Caco-2 (cell line): ENCODE measurements at regions not wholly inside any gene's neighbourhood (a gene's known extent, or its start where the extent isn't known, plus 50 kb on each side); places are given as distances from the start of the nearest gene placed in this dataset.
A peak's percentile ranks its signal among the peaks of the same experiment; 100 is the strongest.

Experiments used
- BruUV-seq: library from RNA; stranded (reverse); fragments of 400-500 nt; replicated peaks from 2 replicates; lab custom pipeline; 2021; lab: Mats Ljungman, UMichigan
- CTCF ChIA-PET: fragments of 300-600 bp; sonication (Branson Sonifier 250); formaldehyde crosslinking; loops from one replicate; lab custom pipeline; 2022; ENCODE audit warnings: antibody characterized with exemption; lab: Charles Lee
- POLR2A ChIA-PET: fragments of 300-600 bp; sonication (Branson Sonifier 250); formaldehyde crosslinking; loops from one replicate; lab custom pipeline; 2022; ENCODE audit warnings: antibody characterized with exemption; lab: Charles Lee
- DNase-seq, 2 experiments: peaks; one replicate each; pipeline versions ENCODE4 v3.0.0 to v3.0.0-alpha.2; 2020 to 2022
- H3K27me3 ChIP-seq: replicated peaks from 2 replicates; pipeline ENCODE4 v1.6.0; 2011; ENCODE audit warnings: low read length; ENCODE audit not compliant: control insufficient read depth, insufficient read depth
- H3K36me3 ChIP-seq: 2 replicates; pipeline ENCODE4 v1.5.1; 2011; ENCODE audit warnings: low read length; ENCODE audit not compliant: control insufficient read depth, insufficient read depth
- H3K4me1 ChIP-seq: fragments of 250-450 bp; sonication (Bioruptor Pico); 2 replicates; pipeline ENCODE4 v1.5.1; 2020; ENCODE audit warnings: mild to moderate bottlenecking
- H3K4me3 ChIP-seq: 2 replicates; pipeline ENCODE4 v1.5.1; 2011; ENCODE audit warnings: low read depth, mild to moderate bottlenecking, control low read depth, low read length
- H3K9me3 ChIP-seq: fragments of 250-450 bp; sonication (Bioruptor Pico); 2 replicates; pipeline ENCODE4 v1.5.1; 2020; ENCODE audit warnings: mild to moderate bottlenecking, moderate library complexity
- H3K27ac Mint-ChIP-seq: one replicate; pipeline ENCODE4 v1.8.0; 2022; ENCODE audit warnings: mixed read lengths; ENCODE audit not compliant: unreplicated experiment
- H3K27me3 Mint-ChIP-seq: one replicate; pipeline ENCODE4 v1.8.0; 2022; ENCODE audit warnings: mixed read lengths; ENCODE audit not compliant: insufficient read depth, unreplicated experiment
- H3K36me3 Mint-ChIP-seq: one replicate; pipeline ENCODE4 v1.8.0; 2022; ENCODE audit warnings: mild to moderate bottlenecking, mixed read lengths; ENCODE audit not compliant: insufficient read depth, unreplicated experiment
- H3K4me1 Mint-ChIP-seq: one replicate; pipeline ENCODE4 v1.8.0; 2022; ENCODE audit warnings: low read depth, mixed read lengths; ENCODE audit not compliant: unreplicated experiment
- H3K4me3 Mint-ChIP-seq: one replicate; pipeline ENCODE4 v1.8.0; 2022; ENCODE audit warnings: mild to moderate bottlenecking, moderate library complexity, mixed read lengths; ENCODE audit not compliant: unreplicated experiment
- H3K9me3 Mint-ChIP-seq: one replicate; pipeline ENCODE4 v1.8.0; 2022; ENCODE audit warnings: mixed read lengths; ENCODE audit not compliant: unreplicated experiment
- CTCF ChIP-seq, 2 experiments: fragments of 200-600 bp in 1 of 2; IDR thresholded peaks; 1 replicate in 1 of 2; 2 replicates in 1 of 2; pipeline versions ENCODE4 v1.5.1 to v1.8.0; 2011 to 2022; ENCODE audit warnings: antibody characterized with exemption in 1 of 2, control low read depth in 1 of 2, inconsistent platforms in 1 of 2, low read depth in 1 of 2, low read length in 1 of 2, mild to moderate bottlenecking in 1 of 2, moderate library complexity in 1 of 2; ENCODE audit not compliant: insufficient read depth in 1 of 2, severe bottlenecking in 1 of 2, unreplicated experiment in 1 of 2
- intact Hi-C: fragments of 100-400 bp; cut with micrococcal nuclease; formaldehyde crosslinking; loops from one replicate; pipeline ENCODE4 v1.10.0; 2022; ENCODE audit not compliant: unreplicated experiment

GRCh38 chr13:47291107-47291656 is 394.3 kb upstream of the HTR2A start:
- no peak overlapping the region for H3K4me3 ChIP-seq
- no peaks in the 10 kb centered on the region for H3K4me1 ChIP-seq
- H3K9me3 Mint-ChIP-seq, result no peaks in the 10 kb centered on the region
- BruUV-seq, result no TSS peak
- no peaks in the 10 kb centered on the region for H3K36me3 Mint-ChIP-seq
- no peaks in the 10 kb centered on the region for H3K36me3 ChIP-seq
- CTCF ChIA-PET, result no interaction called here
- no peaks in the 10 kb centered on the region for H3K4me1 Mint-ChIP-seq
- no peak overlapping the region for H3K27ac Mint-ChIP-seq
- intact Hi-C loops, result no loop called here
- TF ChIP-seq CTCF (IDR thresholded peaks at IDR 0.05; ENCODE audit: insufficient read depth in 1 of 2, low read depth in 1 of 2, low read length in 1 of 2, severe bottlenecking in 1 of 2, unreplicated experiment in 1 of 2), result no peak
- H3K27me3 Mint-ChIP-seq, result peaks cover 6% of the 10 kb centered on the region
- H3K9me3 ChIP-seq, result no peaks in the 10 kb centered on the region
- H3K27me3 ChIP-seq, result no peaks in the 10 kb centered on the region
- no peak for DNase-seq
- H3K4me3 Mint-ChIP-seq, result no peak overlapping the region
- POLR2A ChIA-PET, result no interaction called here

- peak in 1 of 2 experiments; percentile 4 for DNase-seq
- POLR2A ChIA-PET, result no interaction called here
- H3K9me3 ChIP-seq, result no peaks in the 10 kb centered on the region
- no peak for TF ChIP-seq CTCF (IDR thresholded peaks at IDR 0.05; ENCODE audit: insufficient read depth in 1 of 2, low read depth in 1 of 2, low read length in 1 of 2, severe bottlenecking in 1 of 2, unreplicated experiment in 1 of 2)
- Mint-ChIP-seq H3K36me3 (no peaks in the 10 kb centered on the region), H3K4me1 (no peaks in the 10 kb centered on the region), H3K27ac (no peak overlapping the region), H3K9me3 (no peaks in the 10 kb centered on the region), H3K27me3 (peaks cover 4% of the 10 kb centered on the region), H3K4me3 (no peak overlapping the region)
- BruUV-seq, result no TSS peak
- no peak overlapping the region for H3K4me3 ChIP-seq
- no peaks in the 10 kb centered on the region for H3K36me3 ChIP-seq
- H3K4me1 ChIP-seq, result no peaks in the 10 kb centered on the region
- CTCF ChIA-PET, result no interaction called here
- intact Hi-C loops, result no loop called here
- H3K27me3 ChIP-seq, result no peaks in the 10 kb centered on the region
These were observed 392.7 kb upstream of the HTR2A start for GRCh38 chr13:47289567-47289966.

- Mint-ChIP-seq H3K36me3 (no peaks in the 10 kb centered on the region), H3K9me3 (no peaks in the 10 kb centered on the region), H3K27me3 (peaks cover 6% of the 10 kb centered on the region), H3K4me3 (no peak overlapping the region), H3K27ac (no peak overlapping the region), H3K4me1 (no peaks in the 10 kb centered on the region)
- TF ChIP-seq CTCF (IDR thresholded peaks at IDR 0.05; ENCODE audit: insufficient read depth in 1 of 2, low read depth in 1 of 2, low read length in 1 of 2, severe bottlenecking in 1 of 2, unreplicated experiment in 1 of 2), result no peak
- Histone ChIP-seq H3K4me1 (no peaks in the 10 kb centered on the region), H3K36me3 (no peaks in the 10 kb centered on the region), H3K27me3 (no peaks in the 10 kb centered on the region), H3K9me3 (no peaks in the 10 kb centered on the region), H3K4me3 (no peak overlapping the region)
- CTCF ChIA-PET, result no interaction called here
- BruUV-seq, result no TSS peak
- no peak for DNase-seq
- POLR2A ChIA-PET, result no interaction called here
- intact Hi-C loops, result no loop called here
These were observed 391.7 kb upstream of the HTR2A start for GRCh38 chr13:47288546-47288945.
